Uterus (tissue), 2 donors: ENCODE measurements at regions not wholly inside any gene's neighbourhood (a gene's known extent, or its start where the extent isn't known, plus 50 kb on each side); places are given as distances from the start of the nearest gene placed in this dataset.

Experiments
- CTCF ChIP-seq, 4 experiments: fragments of 200-600 bp in 2 of 4; fragments of 450-650 bp in 2 of 4; sonication (generic) in 2 of 4; IDR thresholded peaks; one replicate each; pipeline ENCODE4 v1.5.1; 2016 to 2019; ENCODE audit warnings: antibody characterized with exemption in 4 of 4, mild to moderate bottlenecking in 2 of 4, moderate library complexity in 1 of 4
- POLR2A ChIP-seq, 2 donors: fragments of 450-650 bp; IDR thresholded peaks; one replicate each; pipeline ENCODE4 v1.6.1; 2016; ENCODE audit warnings: antibody characterized with exemption in 2 of 2, mild to moderate bottlenecking in 1 of 2, moderate library complexity in 1 of 2

DNA sequence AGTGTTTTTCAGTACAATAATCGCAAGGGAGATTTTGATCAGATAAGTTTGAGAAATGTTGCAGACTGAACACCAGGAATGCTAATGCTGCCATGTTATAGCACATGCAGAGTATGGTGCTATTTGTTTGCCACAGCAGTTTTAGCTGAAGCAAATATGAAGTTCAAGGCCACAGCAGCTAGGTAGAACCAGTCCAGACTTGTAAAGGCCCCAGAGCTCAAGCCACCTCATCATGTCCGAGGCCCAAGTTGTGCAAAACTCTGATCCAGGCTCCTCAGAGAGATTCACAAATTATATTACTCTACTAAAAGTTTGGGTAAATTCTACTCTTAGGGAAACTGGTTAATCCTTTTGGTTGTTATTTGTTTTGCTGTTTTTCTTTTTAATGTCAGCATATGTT lies 2702.6 kb downstream of the PCDH9 start:
- TF ChIP-seq POLR2A (IDR thresholded peaks at IDR 0.05) (no peak), CTCF (IDR thresholded peaks at IDR 0.05) (no peak)
